ENCODE measurements at regions not wholly inside any gene's neighbourhood (a gene's known extent, or its start where the extent isn't known, plus 50 kb on each side); places are given as distances from the start of the nearest gene placed in this dataset.

DNA sequence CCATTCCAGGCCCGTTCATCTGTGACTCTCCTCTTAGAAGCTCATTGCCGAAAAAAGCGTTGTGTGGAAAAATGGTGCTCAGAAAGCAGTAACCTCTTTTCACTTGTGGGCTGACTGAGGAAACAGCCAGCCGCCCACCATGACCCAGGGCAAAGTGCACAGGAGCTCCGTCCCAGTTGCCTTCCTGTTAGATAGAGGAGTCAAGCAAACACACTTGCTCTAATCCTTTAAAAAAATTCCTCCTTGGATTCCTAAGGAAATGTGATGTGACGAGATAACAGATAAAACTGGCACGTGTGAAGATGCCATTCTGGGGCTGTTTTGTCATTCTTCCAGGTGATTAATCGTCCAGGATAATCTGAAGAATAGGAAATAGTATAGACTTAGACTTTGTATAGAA lies 396.8 kb upstream of the DDHD1 start:
- DNase-seq, result no peak
- intact Hi-C loops (cut with DNase I), result no loop called here
- no peak for TF ChIP-seq CTCF (IDR thresholded peaks at IDR 0.05)
- Histone ChIP-seq H3K36me3 (no peaks in the 10 kb centered on the region), H3K4me1 (no peaks in the 10 kb centered on the region), H3K27me3 (no peaks in the 10 kb centered on the region), H3K9me3 (no peaks in the 10 kb centered on the region), H3K4me3 (no peak overlapping the region), H3K27ac (no peak overlapping the region)
- no peak for ATAC-seq

DNA sequence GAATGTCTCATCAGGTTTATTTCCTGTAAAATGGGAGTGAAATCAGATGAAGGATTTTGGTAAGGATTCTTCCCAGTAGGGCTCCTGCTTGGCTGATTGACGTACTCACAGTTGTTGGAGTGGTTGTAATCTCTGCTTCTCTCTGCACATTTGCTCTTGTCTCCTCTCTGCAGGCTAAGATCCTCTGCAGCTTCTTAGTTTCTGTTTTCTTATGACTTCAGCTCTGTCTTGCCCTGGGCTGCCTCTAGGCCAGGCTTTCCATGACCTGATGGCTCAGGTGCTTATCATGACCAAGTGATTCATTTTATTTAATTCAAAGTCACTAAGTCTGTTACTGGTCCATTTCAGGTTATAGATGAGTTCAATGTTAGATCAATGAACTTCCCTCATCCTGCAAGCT lies 394.5 kb upstream of the DDHD1 start:
- DNase-seq (no peak), ATAC-seq (no peak)
- Histone ChIP-seq H3K27me3 (no peaks in the 10 kb centered on the region), H3K36me3 (no peaks in the 10 kb centered on the region), H3K4me3 (no peak overlapping the region), H3K9me3 (no peaks in the 10 kb centered on the region), H3K27ac (no peak overlapping the region), H3K4me1 (no peaks in the 10 kb centered on the region)
- intact Hi-C loops (cut with DNase I), result no loop called here
- TF ChIP-seq CTCF (IDR thresholded peaks at IDR 0.05), result no peak

- H3K4me1 ChIP-seq, result no peaks in the 10 kb centered on the region
- no peaks in the 10 kb centered on the region for H3K27me3 ChIP-seq
- H3K9me3 ChIP-seq, result no peaks in the 10 kb centered on the region
- DNase-seq (no peak), ATAC-seq (no peak)
- H3K27ac ChIP-seq, result no peak overlapping the region
- no peak for TF ChIP-seq CTCF (IDR thresholded peaks at IDR 0.05)
- H3K36me3 ChIP-seq, result no peaks in the 10 kb centered on the region
- intact Hi-C loops (cut with DNase I), result no loop called here
- no peak overlapping the region for H3K4me3 ChIP-seq
These were observed 392.1 kb upstream of the DDHD1 start for GRCh38 chr14:53545217-53545616.

DNA sequence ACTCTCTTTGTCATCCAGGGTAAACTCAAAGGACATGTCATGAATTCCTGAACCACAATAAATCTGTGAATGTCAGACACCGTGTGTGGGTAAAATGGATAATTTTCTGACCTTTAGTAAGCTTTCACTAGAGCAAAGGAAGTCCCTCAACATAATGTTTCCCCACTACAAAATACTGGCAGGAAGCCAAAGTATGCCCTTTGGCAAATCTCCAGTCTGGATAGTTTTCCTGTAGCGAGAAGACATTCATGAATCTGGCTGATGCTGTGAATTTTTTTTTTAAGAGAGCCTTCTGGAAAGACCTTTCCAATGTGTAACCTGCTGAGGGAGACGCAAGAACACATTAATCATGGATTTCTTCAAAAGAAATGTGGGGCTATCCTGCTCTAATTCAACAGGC lies 389.6 kb upstream of the DDHD1 start:
- H3K27ac ChIP-seq, result no peak overlapping the region
- H3K4me1 ChIP-seq, result no peaks in the 10 kb centered on the region
- H3K4me3 ChIP-seq, result no peak overlapping the region
- no peaks in the 10 kb centered on the region for H3K36me3 ChIP-seq
- intact Hi-C loops (cut with DNase I), result no loop called here
- DNase-seq (no peak), ATAC-seq (no peak)
- H3K9me3 ChIP-seq, result no peaks in the 10 kb centered on the region
- H3K27me3 ChIP-seq, result no peaks in the 10 kb centered on the region
- no peak for TF ChIP-seq CTCF (IDR thresholded peaks at IDR 0.05)

DNA sequence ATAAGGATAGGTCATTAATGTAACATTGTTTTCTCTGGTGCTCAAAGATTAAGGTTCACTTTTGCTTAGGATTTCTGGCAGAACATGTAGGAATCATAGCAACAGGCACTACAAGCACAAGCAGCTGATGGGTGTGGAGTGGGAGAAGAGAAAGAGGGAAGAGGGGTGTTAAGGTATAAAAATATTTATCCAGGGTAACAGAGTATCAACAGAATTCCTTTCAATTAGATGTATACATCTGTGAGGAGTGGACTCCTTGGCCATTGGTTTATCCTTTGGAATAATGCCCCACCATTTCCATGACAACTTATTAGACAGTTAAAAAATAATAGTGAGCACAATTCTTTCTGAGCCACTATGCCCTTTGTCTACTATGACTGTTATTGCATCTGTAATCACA lies 388.3 kb upstream of the DDHD1 start:
- Histone ChIP-seq H3K4me3 (no peak overlapping the region), H3K9me3 (no peaks in the 10 kb centered on the region), H3K4me1 (no peaks in the 10 kb centered on the region), H3K27me3 (no peaks in the 10 kb centered on the region), H3K36me3 (no peaks in the 10 kb centered on the region), H3K27ac (no peak overlapping the region)
- no peak for ATAC-seq
- intact Hi-C loops (cut with DNase I), result no loop called here
- TF ChIP-seq CTCF (IDR thresholded peaks at IDR 0.05), result no peak
- no peak for DNase-seq

DNA sequence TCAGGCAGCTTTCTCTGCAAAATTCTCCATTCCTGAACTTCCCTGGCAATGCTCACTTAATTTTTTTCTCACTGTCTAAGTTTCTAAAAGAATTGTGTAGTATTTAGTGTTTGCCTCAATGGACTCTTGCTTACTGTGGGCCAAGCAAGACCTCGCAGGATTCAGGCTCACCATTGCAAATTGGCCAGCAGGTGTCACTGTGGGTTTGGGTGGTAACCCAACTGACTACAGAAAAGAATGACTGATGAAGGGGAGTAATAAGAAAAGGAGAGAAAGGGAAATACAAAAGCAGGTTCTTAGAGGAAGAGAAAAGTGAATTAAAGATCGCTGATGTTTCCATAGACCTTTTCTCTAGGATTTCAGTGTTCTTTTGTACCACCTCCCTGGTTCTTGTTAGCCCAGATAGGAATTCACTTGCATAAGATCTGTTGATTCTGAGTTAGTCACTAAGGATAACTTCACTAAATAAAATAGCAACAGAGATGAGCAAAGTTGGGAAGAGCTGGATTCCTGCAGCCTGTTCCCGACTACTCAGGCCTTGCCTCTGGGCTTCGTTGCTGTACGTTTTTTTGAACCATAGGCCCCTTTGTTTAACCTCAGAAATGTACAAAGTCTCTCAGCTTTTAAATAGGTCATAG lies 386.5 kb upstream of the DDHD1 start:
- DNase-seq (peak; percentile 75), ATAC-seq (peak; percentile 93)
- no peaks in the 10 kb centered on the region for H3K9me3 ChIP-seq
- intact Hi-C loops (cut with DNase I), result loop anchor here (10.0 kb wide), 1 partner anchor 635 kb away; no protein-coding TSS in a partner anchor
- peak; percentile 82 for TF ChIP-seq CTCF (IDR thresholded peaks at IDR 0.05)
- no peaks in the 10 kb centered on the region for H3K36me3 ChIP-seq
- H3K4me1 ChIP-seq, result no peaks in the 10 kb centered on the region
- no peak overlapping the region for H3K27ac ChIP-seq
- no peaks in the 10 kb centered on the region for H3K27me3 ChIP-seq
- no peak overlapping the region for H3K4me3 ChIP-seq

All from upper lobe of right lung (tissue), 1 donor.